Fibroblast of the aortic adventitia (primary cell): ENCODE measurements at regions not wholly inside any gene's neighbourhood (a gene's known extent, or its start where the extent isn't known, plus 50 kb on each side); places are given as distances from the start of the nearest gene placed in this dataset.

ENCODE experiments used
- DNase-seq: peaks from one replicate; pipeline ENCODE4 v3.0.0-alpha.2; 2010; ENCODE audit warnings: low read depth
- H3K4me3 ChIP-seq: 2 replicates; pipeline ENCODE4 v1.5.1; 2011; ENCODE audit warnings: low read depth, mild to moderate bottlenecking, control low read depth, low read length, moderate library complexity
- CTCF ChIP-seq: IDR thresholded peaks from 2 replicates; pipeline ENCODE4 v1.5.1; 2011; ENCODE audit warnings: mild to moderate bottlenecking, low read length, control low read depth, inconsistent platforms; ENCODE audit not compliant: insufficient read depth

- no peak for TF ChIP-seq CTCF
- no peak overlapping the region for H3K4me3 ChIP-seq
- no peak for DNase-seq
Measured at GRCh38 chr11:115695677-115696364, 191.6 kb upstream of the CADM1 start.

GRCh38 chr11:115693002-115693401 lies 188.8 kb upstream of the CADM1 start:
- TF ChIP-seq CTCF, result no peak
- DNase-seq, result no peak
- no peak overlapping the region for H3K4me3 ChIP-seq

- TF ChIP-seq CTCF, result no peak
- no peak for DNase-seq
- H3K4me3 ChIP-seq, result no peak overlapping the region
Measured at GRCh38 chr11:115691030-115691429, 186.8 kb upstream of the CADM1 start.

- no peak for DNase-seq
Measured at GRCh38 chr11:115687934-115688333, 183.7 kb upstream of the CADM1 start.

GRCh38 chr11:115684699-115685098 lies 180.5 kb upstream of the CADM1 start:
- no peak for TF ChIP-seq CTCF

More at GRCh38 chr11:115687934-115688333, 183.7 kb upstream of the CADM1 start:
- no peak for TF ChIP-seq CTCF
- H3K4me3 ChIP-seq, result no peak overlapping the region

GRCh38 chr11:115684135-115684534 lies 179.9 kb upstream of the CADM1 start:
- no peak for DNase-seq
- H3K4me3 ChIP-seq, result no peak overlapping the region
- no peak for TF ChIP-seq CTCF

More at GRCh38 chr11:115684699-115685098, 180.5 kb upstream of the CADM1 start:
- H3K4me3 ChIP-seq, result no peak overlapping the region
- no peak for DNase-seq

- no peak overlapping the region for H3K4me3 ChIP-seq
- DNase-seq, result no peak
- TF ChIP-seq CTCF, result no peak
Measured at GRCh38 chr11:115682888-115683287, 178.7 kb upstream of the CADM1 start.
